ENCODE measurements at regions not wholly inside any gene's neighbourhood (a gene's known extent, or its start where the extent isn't known, plus 50 kb on each side); places are given as distances from the start of the nearest gene placed in this dataset.

DNA sequence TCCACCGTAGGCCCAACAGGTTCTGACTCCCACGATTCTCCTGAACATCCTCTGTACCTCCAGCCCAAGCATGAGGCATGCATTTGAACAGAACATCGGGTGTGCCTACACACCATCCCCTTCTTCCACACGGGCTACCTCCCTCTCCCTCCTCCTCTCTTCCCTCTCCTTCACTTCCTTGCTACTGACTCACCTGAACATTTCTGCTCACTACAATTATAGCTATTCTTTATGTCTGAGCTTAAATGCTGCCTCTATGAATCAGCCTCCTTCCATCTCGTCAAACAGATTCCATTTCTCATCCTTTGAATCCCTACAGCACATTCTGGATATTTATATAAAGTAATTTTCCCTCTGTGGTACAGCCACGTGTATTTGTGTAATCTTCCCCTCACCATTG, 71.4 kb upstream of the MYLIP start:
- Histone ChIP-seq H3K27me3 (ENCODE audit: low read depth) (no peaks in the 10 kb centered on the region), H3K9me3 (replicated peaks) (no peaks in the 10 kb centered on the region), H3K36me3 (no peaks in the 10 kb centered on the region), H3K4me1 (no peaks in the 10 kb centered on the region), H3K27ac (replicated peaks) (no peak overlapping the region), H3K4me3 (no peak overlapping the region)
- DNase-seq = no peak
- intact Hi-C loops (cut with micrococcal nuclease) = no loop called here
- TF ChIP-seq, protein P1, sequence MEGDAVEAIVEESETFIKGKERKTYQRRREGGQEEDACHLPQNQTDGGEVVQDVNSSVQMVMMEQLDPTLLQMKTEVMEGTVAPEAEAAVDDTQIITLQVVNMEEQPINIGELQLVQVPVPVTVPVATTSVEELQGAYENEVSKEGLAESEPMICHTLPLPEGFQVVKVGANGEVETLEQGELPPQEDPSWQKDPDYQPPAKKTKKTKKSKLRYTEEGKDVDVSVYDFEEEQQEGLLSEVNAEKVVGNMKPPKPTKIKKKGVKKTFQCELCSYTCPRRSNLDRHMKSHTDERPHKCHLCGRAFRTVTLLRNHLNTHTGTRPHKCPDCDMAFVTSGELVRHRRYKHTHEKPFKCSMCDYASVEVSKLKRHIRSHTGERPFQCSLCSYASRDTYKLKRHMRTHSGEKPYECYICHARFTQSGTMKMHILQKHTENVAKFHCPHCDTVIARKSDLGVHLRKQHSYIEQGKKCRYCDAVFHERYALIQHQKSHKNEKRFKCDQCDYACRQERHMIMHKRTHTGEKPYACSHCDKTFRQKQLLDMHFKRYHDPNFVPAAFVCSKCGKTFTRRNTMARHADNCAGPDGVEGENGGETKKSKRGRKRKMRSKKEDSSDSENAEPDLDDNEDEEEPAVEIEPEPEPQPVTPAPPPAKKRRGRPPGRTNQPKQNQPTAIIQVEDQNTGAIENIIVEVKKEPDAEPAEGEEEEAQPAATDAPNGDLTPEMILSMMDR (IDR thresholded peaks at IDR 0.05; ENCODE audit: borderline replicate concordance) = no peak

DNA sequence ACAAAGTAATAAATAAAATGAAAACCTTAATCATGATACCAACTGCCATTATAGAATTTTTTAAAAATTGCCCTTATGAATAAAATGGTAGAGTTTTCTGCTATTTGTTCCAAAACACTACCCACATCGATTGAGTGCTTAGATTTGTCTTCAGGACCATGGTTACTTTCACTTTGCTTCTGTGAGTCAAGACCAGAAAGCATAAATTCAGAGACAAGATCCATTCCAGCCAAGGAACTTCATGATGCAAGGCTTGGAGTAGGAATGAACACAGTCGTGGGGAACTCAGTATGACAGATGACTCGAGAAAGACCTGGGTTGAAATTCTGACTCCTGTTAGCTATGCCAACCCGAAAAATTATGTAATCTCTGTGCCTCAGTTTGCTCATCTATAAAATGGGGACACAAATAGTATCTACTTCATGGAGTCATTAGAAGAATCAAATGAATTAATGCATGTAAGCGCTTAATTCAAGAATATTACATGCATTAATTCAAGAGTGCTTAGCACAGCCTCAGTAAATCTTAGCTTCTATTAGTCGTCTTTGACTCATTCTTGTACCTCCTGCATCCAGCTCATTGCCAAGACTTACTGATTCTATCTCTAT, 72.5 kb upstream of the MYLIP start:
- Histone ChIP-seq H3K4me1 (no peaks in the 10 kb centered on the region), H3K4me3 (no peak overlapping the region), H3K27ac (replicated peaks) (no peak overlapping the region), H3K27me3 (ENCODE audit: low read depth) (no peaks in the 10 kb centered on the region), H3K9me3 (replicated peaks) (no peaks in the 10 kb centered on the region), H3K36me3 (no peaks in the 10 kb centered on the region)
- intact Hi-C loops (cut with micrococcal nuclease) = no loop called here
- DNase-seq = no peak
- TF ChIP-seq, protein P1 (IDR thresholded peaks at IDR 0.05; ENCODE audit: borderline replicate concordance) = no peak

DNA sequence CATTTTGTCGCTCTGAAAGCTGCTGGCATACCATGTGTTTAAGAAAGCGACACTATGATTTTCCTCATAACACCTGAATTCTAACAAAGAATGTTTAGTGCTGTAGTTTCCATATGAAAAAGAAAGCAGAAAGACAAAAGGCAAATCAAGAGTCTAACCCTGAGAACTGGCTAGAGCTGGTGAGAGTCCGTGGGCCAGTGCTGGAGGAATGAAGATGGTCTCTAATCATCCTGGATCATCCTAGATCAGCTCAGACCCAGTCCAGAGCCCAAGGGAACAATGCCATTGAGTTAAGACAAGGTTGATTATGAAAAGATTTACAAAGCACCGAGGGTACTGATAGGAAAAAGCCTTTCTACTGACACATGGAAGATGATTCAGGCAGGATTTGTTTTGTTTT, 73.0 kb upstream of the MYLIP start:
- H3K27me3 ChIP-seq (ENCODE audit: low read depth) = no peaks in the 10 kb centered on the region
- H3K4me1 ChIP-seq = no peaks in the 10 kb centered on the region
- H3K27ac ChIP-seq (replicated peaks) = no peak overlapping the region
- H3K9me3 ChIP-seq (replicated peaks) = no peaks in the 10 kb centered on the region
- H3K36me3 ChIP-seq = no peaks in the 10 kb centered on the region
- H3K4me3 ChIP-seq = no peak overlapping the region
- no peak for DNase-seq
- intact Hi-C loops (cut with micrococcal nuclease) = no loop called here
- TF ChIP-seq, protein P1 (IDR thresholded peaks at IDR 0.05; ENCODE audit: borderline replicate concordance) = no peak

DNA sequence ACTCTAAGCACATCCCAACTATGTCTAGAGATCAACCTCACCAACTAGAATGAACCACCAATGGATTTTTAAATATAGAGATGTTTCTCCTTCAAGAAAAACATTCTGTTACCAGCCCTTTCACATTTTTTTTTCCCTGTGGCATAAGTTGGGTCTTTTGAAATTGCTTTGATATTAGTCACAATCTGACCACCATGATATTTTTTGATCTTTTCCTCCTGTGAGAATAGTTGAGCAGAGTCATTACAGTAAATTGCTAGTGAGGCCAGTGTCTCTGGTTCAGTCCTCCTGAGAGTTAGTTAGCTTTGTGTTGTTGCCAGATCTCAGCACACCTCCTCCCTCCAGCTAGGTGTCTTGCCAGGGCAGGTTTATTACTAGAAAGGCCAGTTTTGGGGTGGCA, 79.7 kb upstream of the MYLIP start:
- H3K36me3 ChIP-seq = no peaks in the 10 kb centered on the region
- DNase-seq = no peak
- intact Hi-C loops (cut with micrococcal nuclease) = no loop called here
- TF ChIP-seq, protein P1 (IDR thresholded peaks at IDR 0.05; ENCODE audit: borderline replicate concordance) = no peak
- no peaks in the 10 kb centered on the region for H3K4me1 ChIP-seq
- H3K9me3 ChIP-seq (replicated peaks) = no peaks in the 10 kb centered on the region
- H3K27ac ChIP-seq (replicated peaks) = no peak overlapping the region
- H3K27me3 ChIP-seq (ENCODE audit: low read depth) = no peaks in the 10 kb centered on the region
- H3K4me3 ChIP-seq = no peak overlapping the region

DNA sequence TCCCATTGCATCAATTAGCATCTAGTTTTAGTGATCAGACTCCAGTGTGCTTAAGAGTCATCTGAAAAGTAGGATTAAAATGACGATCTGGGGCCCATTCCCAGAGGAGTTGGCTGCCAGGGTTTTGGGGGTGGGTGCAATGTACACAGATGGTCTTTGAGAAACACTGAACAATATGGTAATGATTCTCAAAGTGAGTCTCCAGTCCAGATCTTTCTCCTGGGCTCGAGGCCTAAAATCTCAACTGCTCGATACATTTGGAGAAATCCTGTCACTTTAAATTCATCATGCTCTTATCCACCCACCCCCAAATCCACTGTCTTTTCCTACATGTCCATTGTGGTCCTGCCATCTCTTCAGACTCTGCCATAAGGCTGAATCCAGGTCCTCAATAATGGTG, 80.7 kb upstream of the MYLIP start:
- intact Hi-C loops (cut with micrococcal nuclease) = no loop called here
- H3K4me3 ChIP-seq = no peak overlapping the region
- peaks cover 9% of the 10 kb centered on the region for H3K4me1 ChIP-seq
- H3K9me3 ChIP-seq (replicated peaks) = no peaks in the 10 kb centered on the region
- no peak for DNase-seq
- TF ChIP-seq, protein P1 (IDR thresholded peaks at IDR 0.05; ENCODE audit: borderline replicate concordance) = no peak
- H3K27me3 ChIP-seq (ENCODE audit: low read depth) = no peaks in the 10 kb centered on the region
- no peak overlapping the region for H3K27ac ChIP-seq (replicated peaks)
- no peaks in the 10 kb centered on the region for H3K36me3 ChIP-seq
